SK-N-SH treated with all-trans-retinoic acid at 6 μM for 48 hours (cell line): ENCODE measurements at regions not wholly inside any gene's neighbourhood (a gene's known extent, or its start where the extent isn't known, plus 50 kb on each side); places are given as distances from the start of the nearest gene placed in this dataset.

Source experiments
- CSDC2 ChIP-seq: fragments of 250-450 bp; sonication (Bioruptor Pico); IDR thresholded peaks from 2 replicates; pipeline ENCODE4 v1.5.0; 2020; ENCODE audit warnings: mild to moderate bottlenecking, moderate library complexity
- ZFP3 ChIP-seq: fragments of 250-450 bp; sonication (Bioruptor Pico); IDR thresholded peaks from 2 replicates; pipeline ENCODE4 v1.5.0; 2020; ENCODE audit warnings: mild to moderate bottlenecking, moderate library complexity

GRCh38 chr10:6888434-6888833 is 308.4 kb upstream of the PRKCQ start:
- TF ChIP-seq CSDC2 (CRISPR knock-in tag) (no peak), ZFP3 (CRISPR knock-in tag) (no peak)
